BLaER1 treated with 17β-estradiol and CSF1 and Interleukin-3, amounts not matched to agents 10 nM and 100 nM (cell line): ENCODE measurements at regions not wholly inside any gene's neighbourhood (a gene's known extent, or its start where the extent isn't known, plus 50 kb on each side); places are given as distances from the start of the nearest gene placed in this dataset.
"Not testable (repeated sequence)": the region's sequence is repeated elsewhere in the genome, so short reads cannot be mapped to it uniquely, and the experiment has no call there.

Experiments used
- H3K27ac ChIP-seq, 11 experiments: shearing (Covaris generic); formaldehyde crosslinking; 2 replicates each; pipeline ENCODE4 v1.8.1; 2022
- H3K27me3 ChIP-seq, 11 experiments: shearing (Covaris generic); formaldehyde crosslinking; 2 replicates each; pipeline ENCODE4 v1.8.1; 2022
- H3K36me3 ChIP-seq, 11 experiments: shearing (Covaris generic); formaldehyde crosslinking; 2 replicates each; pipeline ENCODE4 v1.8.1; 2022
- H3K4me1 ChIP-seq, 10 experiments: shearing (Covaris generic); formaldehyde crosslinking; 2 replicates each; pipeline ENCODE4 v1.8.1; 2022
- H3K4me2 ChIP-seq, 11 experiments: shearing (Covaris generic); formaldehyde crosslinking; 2 replicates each; pipeline ENCODE4 v1.8.1; 2022
- H3K4me3 ChIP-seq, 10 experiments: shearing (Covaris generic); formaldehyde crosslinking; 2 replicates each; pipeline ENCODE4 v1.8.1; 2022
- H3K9ac ChIP-seq, 11 experiments: shearing (Covaris generic); formaldehyde crosslinking; 2 replicates each; pipeline ENCODE4 v1.8.1; 2022
- H3K9me3 ChIP-seq, 11 experiments: shearing (Covaris generic); formaldehyde crosslinking; replicated peaks in 1 of 11; 2 replicates each; pipeline ENCODE4 v1.8.1; 2022
- H4K20me1 ChIP-seq, 11 experiments: shearing (Covaris generic); formaldehyde crosslinking; 2 replicates each; pipeline ENCODE4 v1.8.1; 2022
- Cebpa-rat ChIP-seq, 11 experiments: shearing (Covaris generic); IDR thresholded peaks; 2 replicates each; pipeline ENCODE4 v1.8.1; 2022

GRCh38 chr3:66838704-66839103, 159.4 kb upstream of the KBTBD8 start:
- H3K36me3 ChIP-seq = no peaks in the 10 kb centered on the region
- no peaks in the 10 kb centered on the region for H4K20me1 ChIP-seq
- H3K27me3 ChIP-seq = no peaks in the 10 kb centered on the region
- no peak overlapping the region for H3K27ac ChIP-seq
- H3K4me2 ChIP-seq = no peak overlapping the region
- no peak overlapping the region for H3K4me3 ChIP-seq
- TF ChIP-seq Cebpa-rat (IDR thresholded peaks at IDR 0.05) = no peak
- no peaks in the 10 kb centered on the region for H3K4me1 ChIP-seq
- peaks cover 0 to 7% (median 0%) of the 10 kb centered on the region in 11 experiments; a peak in 1 of 22 replicates for H3K9me3 ChIP-seq
- H3K9ac ChIP-seq = no peak overlapping the region

GRCh38 chr3:66839508-66839907, 158.6 kb upstream of the KBTBD8 start:
- H3K36me3 ChIP-seq = no peaks in the 10 kb centered on the region
- no peaks in the 10 kb centered on the region for H3K4me1 ChIP-seq
- H3K9me3 ChIP-seq = peaks cover 0 to 7% (median 0%) of the 10 kb centered on the region in 11 experiments; a peak in 1 of 22 replicates
- no peak for TF ChIP-seq Cebpa-rat (IDR thresholded peaks at IDR 0.05)
- H4K20me1 ChIP-seq = no peaks in the 10 kb centered on the region
- H3K27me3 ChIP-seq = no peaks in the 10 kb centered on the region
- H3K4me3 ChIP-seq = no peak overlapping the region
- no peak overlapping the region for H3K9ac ChIP-seq
- no peak overlapping the region for H3K27ac ChIP-seq
- H3K4me2 ChIP-seq = no peak overlapping the region

- not testable (repeated sequence) for H3K4me2 ChIP-seq, H3K4me1 ChIP-seq, H3K27me3 ChIP-seq, H3K36me3 ChIP-seq, H3K4me3 ChIP-seq, H3K27ac ChIP-seq, H4K20me1 ChIP-seq, H3K9ac ChIP-seq, H3K9me3 ChIP-seq
Observed at GRCh38 chr3:66842761-66843464, 155.2 kb upstream of the KBTBD8 start.

- Histone ChIP-seq H3K4me1 (peaks cover 0 to 10% (median 1%) of the 10 kb centered on the region in 10 experiments; a peak in 3 of 20 replicates), H3K9me3 (peaks cover 0 to 11% (median 0%) of the 10 kb centered on the region in 11 experiments; a peak in 2 of 22 replicates), H3K4me2 (no peak overlapping the region), H3K36me3 (no peaks in the 10 kb centered on the region), H4K20me1 (no peaks in the 10 kb centered on the region), H3K27ac (no peak overlapping the region), H3K9ac (no peak overlapping the region), H3K4me3 (no peak overlapping the region), H3K27me3 (no peaks in the 10 kb centered on the region)
- no peak for TF ChIP-seq Cebpa-rat (IDR thresholded peaks at IDR 0.05)
Observed at GRCh38 chr3:66851894-66852613, 146.1 kb upstream of the KBTBD8 start.

GRCh38 chr3:66854601-66855151, 143.4 kb upstream of the KBTBD8 start:
- Histone ChIP-seq H3K4me1 (peaks cover 0 to 10% (median 1%) of the 10 kb centered on the region in 10 experiments; a peak in 3 of 20 replicates), H3K4me3 (no peak overlapping the region), H3K27me3 (no peaks in the 10 kb centered on the region), H3K9ac (no peak overlapping the region), H3K36me3 (no peaks in the 10 kb centered on the region), H4K20me1 (no peaks in the 10 kb centered on the region), H3K27ac (no peak overlapping the region), H3K4me2 (no peak overlapping the region), H3K9me3 (peaks cover 0 to 23% (median 12%) of the 10 kb centered on the region in 11 experiments; a peak in 15 of 22 replicates)
- TF ChIP-seq Cebpa-rat (IDR thresholded peaks at IDR 0.05) = no peak

- no peak overlapping the region for H3K4me3 ChIP-seq
- no peak for TF ChIP-seq Cebpa-rat (IDR thresholded peaks at IDR 0.05)
Observed at GRCh38 chr3:66856533-66856932, 141.6 kb upstream of the KBTBD8 start.

GRCh38 chr3:66858656-66859381, 139.3 kb upstream of the KBTBD8 start:
- Histone ChIP-seq H3K4me2 (no peak overlapping the region), H3K9ac (no peak overlapping the region), H3K4me3 (no peak overlapping the region), H3K27ac (no peak overlapping the region), H3K27me3 (no peaks in the 10 kb centered on the region), H3K36me3 (no peaks in the 10 kb centered on the region), H3K4me1 (peaks cover 0 to 10% (median 1%) of the 10 kb centered on the region in 10 experiments; a peak in 3 of 20 replicates), H3K9me3 (peaks cover 0 to 19% (median 12%) of the 10 kb centered on the region in 11 experiments; a peak in 13 of 22 replicates), H4K20me1 (no peaks in the 10 kb centered on the region)
- no peak for TF ChIP-seq Cebpa-rat (IDR thresholded peaks at IDR 0.05)

More at GRCh38 chr3:66856533-66856932, 141.6 kb upstream of the KBTBD8 start:
- no peak overlapping the region for H3K9ac ChIP-seq
- no peaks in the 10 kb centered on the region for H4K20me1 ChIP-seq
- peaks cover 0 to 10% (median 1%) of the 10 kb centered on the region in 10 experiments; a peak in 3 of 20 replicates for H3K4me1 ChIP-seq
- no peaks in the 10 kb centered on the region for H3K36me3 ChIP-seq
- no peaks in the 10 kb centered on the region for H3K27me3 ChIP-seq
- H3K4me2 ChIP-seq = peak overlapping the region in 2 of 11 experiments; percentile 0 to 7; a peak in 1 of 22 replicates
- peaks cover 0 to 23% (median 12%) of the 10 kb centered on the region in 11 experiments; a peak in 15 of 22 replicates for H3K9me3 ChIP-seq
- H3K27ac ChIP-seq = no peak overlapping the region

- Histone ChIP-seq H3K4me2 (no peak overlapping the region), H3K4me1 (peaks cover 0 to 10% (median 1%) of the 10 kb centered on the region in 10 experiments; a peak in 3 of 20 replicates), H3K4me3 (no peak overlapping the region), H4K20me1 (no peaks in the 10 kb centered on the region), H3K36me3 (no peaks in the 10 kb centered on the region), H3K27me3 (no peaks in the 10 kb centered on the region), H3K27ac (no peak overlapping the region), H3K9ac (no peak overlapping the region), H3K9me3 (peaks cover 0 to 19% (median 12%) of the 10 kb centered on the region in 11 experiments; a peak in 13 of 22 replicates)
- no peak for TF ChIP-seq Cebpa-rat (IDR thresholded peaks at IDR 0.05)
Observed at GRCh38 chr3:66860771-66861170, 137.3 kb upstream of the KBTBD8 start.
